ENCODE measurements at regions not wholly inside any gene's neighbourhood (a gene's known extent, or its start where the extent isn't known, plus 50 kb on each side); places are given as distances from the start of the nearest gene placed in this dataset.
"Not testable (repeated sequence)": the region's sequence is repeated elsewhere in the genome, so short reads cannot be mapped to it uniquely, and the experiment has no call there.

GRCh38 chr13:74726206-74726605, 592.0 kb upstream of the KLF12 start:
- Histone ChIP-seq H3K27me3 (ENCODE audit: control insufficient read depth in 1 of 2, insufficient read depth in 2 of 2, low read length in 2 of 2) (no peaks in the 10 kb centered on the region), H3K4me1 (ENCODE audit: insufficient read depth, low read length) (no peaks in the 10 kb centered on the region), H3K9me3 (ENCODE audit: control insufficient read depth in 1 of 2, insufficient read depth in 1 of 2, low read length in 2 of 2) (no peaks in the 10 kb centered on the region), H3K36me3 (ENCODE audit: insufficient read depth, low read length) (no peaks in the 10 kb centered on the region), H3K4me3 (ENCODE audit: low read length) (no peak overlapping the region), H3K27ac (ENCODE audit: low read depth in 1 of 2, low read length in 2 of 2) (no peak overlapping the region)
- H3K9me3 Mint-ChIP-seq, result no peaks in the 10 kb centered on the region
- no peak for TF ChIP-seq CTCF (IDR thresholded peaks at IDR 0.05)
- no peak overlapping the region for H3K4me3 Mint-ChIP-seq
- no peaks in the 10 kb centered on the region for H3K4me1 Mint-ChIP-seq (ENCODE audit: low read depth)
- intact Hi-C loops (cut with DNase I, micrococcal nuclease), result no loop called here
- H3K27me3 Mint-ChIP-seq, result no peaks in the 10 kb centered on the region
- H3K27ac Mint-ChIP-seq, result no peak overlapping the region
- DNase-seq (no peak), ATAC-seq (ENCODE audit: poor library complexity) (no peak)
- POLR2A ChIA-PET, result no interaction called here
- no peaks in the 10 kb centered on the region for H3K36me3 Mint-ChIP-seq (ENCODE audit: low read depth)
- CTCF ChIA-PET, result no interaction called here

GRCh38 chr13:74718232-74718842, 584.1 kb upstream of the KLF12 start:
- H3K27me3 Mint-ChIP-seq; intact Hi-C loops (cut with DNase I, micrococcal nuclease); H3K9me3 Mint-ChIP-seq; POLR2A ChIA-PET; H3K36me3 Mint-ChIP-seq (ENCODE audit: low read depth); H3K27ac ChIP-seq (ENCODE audit: low read depth in 1 of 2, low read length in 2 of 2); H3K4me1 ChIP-seq (ENCODE audit: insufficient read depth, low read length); H3K27ac Mint-ChIP-seq; H3K27me3 ChIP-seq (ENCODE audit: control insufficient read depth in 1 of 2, insufficient read depth in 2 of 2, low read length in 2 of 2); CTCF ChIA-PET; H3K4me3 Mint-ChIP-seq; H3K4me3 ChIP-seq (ENCODE audit: low read length); H3K36me3 ChIP-seq (ENCODE audit: insufficient read depth, low read length); DNase-seq; H3K9me3 ChIP-seq (ENCODE audit: control insufficient read depth in 1 of 2, insufficient read depth in 1 of 2, low read length in 2 of 2); H3K4me1 Mint-ChIP-seq (ENCODE audit: low read depth); ATAC-seq (ENCODE audit: poor library complexity): not testable (repeated sequence)

GRCh38 chr13:74715718-74716117, 581.5 kb upstream of the KLF12 start:
- Histone ChIP-seq H3K9me3 (ENCODE audit: control insufficient read depth in 1 of 2, insufficient read depth in 1 of 2, low read length in 2 of 2) (peaks cover 0 to 4% of the 10 kb centered on the region in 2 experiments), H3K36me3 (ENCODE audit: insufficient read depth, low read length) (no peaks in the 10 kb centered on the region), H3K27ac (ENCODE audit: low read depth in 1 of 2, low read length in 2 of 2) (no peak overlapping the region), H3K4me3 (ENCODE audit: low read length) (no peak overlapping the region), H3K27me3 (ENCODE audit: control insufficient read depth in 1 of 2, insufficient read depth in 2 of 2, low read length in 2 of 2) (no peaks in the 10 kb centered on the region), H3K4me1 (ENCODE audit: insufficient read depth, low read length) (no peaks in the 10 kb centered on the region)
- no peak for DNase-seq
- peaks cover 2% of the 10 kb centered on the region for H3K9me3 Mint-ChIP-seq
- intact Hi-C loops (cut with DNase I, micrococcal nuclease), result no loop called here
- no peak overlapping the region for H3K27ac Mint-ChIP-seq
- no peak for ATAC-seq (ENCODE audit: poor library complexity)
- no peaks in the 10 kb centered on the region for H3K27me3 Mint-ChIP-seq
- no peak overlapping the region for H3K4me3 Mint-ChIP-seq
- ChIA-PET CTCF (no interaction called here), POLR2A (no interaction called here)
- H3K36me3 Mint-ChIP-seq (ENCODE audit: low read depth), result no peaks in the 10 kb centered on the region
- H3K4me1 Mint-ChIP-seq (ENCODE audit: low read depth), result no peaks in the 10 kb centered on the region
- TF ChIP-seq CTCF (IDR thresholded peaks at IDR 0.05), result no peak

GRCh38 chr13:74710006-74710405, 575.8 kb upstream of the KLF12 start:
- no peak overlapping the region for H3K27ac ChIP-seq (ENCODE audit: low read depth in 1 of 2, low read length in 2 of 2)
- no peaks in the 10 kb centered on the region for H3K4me1 Mint-ChIP-seq (ENCODE audit: low read depth)
- H3K36me3 Mint-ChIP-seq (ENCODE audit: low read depth), result no peaks in the 10 kb centered on the region
- DNase-seq (no peak), ATAC-seq (ENCODE audit: poor library complexity) (no peak)
- no peaks in the 10 kb centered on the region for H3K4me1 ChIP-seq (ENCODE audit: insufficient read depth, low read length)
- H3K27me3 ChIP-seq (ENCODE audit: control insufficient read depth in 1 of 2, insufficient read depth in 2 of 2, low read length in 2 of 2), result no peaks in the 10 kb centered on the region
- CTCF ChIA-PET, result no interaction called here
- H3K27ac Mint-ChIP-seq, result no peak overlapping the region
- peaks cover 2% of the 10 kb centered on the region for H3K9me3 Mint-ChIP-seq
- no peaks in the 10 kb centered on the region for H3K36me3 ChIP-seq (ENCODE audit: insufficient read depth, low read length)
- POLR2A ChIA-PET, result no interaction called here
- no peak overlapping the region for H3K4me3 ChIP-seq (ENCODE audit: low read length)
- intact Hi-C loops (cut with DNase I, micrococcal nuclease), result no loop called here
- H3K4me3 Mint-ChIP-seq, result no peak overlapping the region
- H3K9me3 ChIP-seq (ENCODE audit: control insufficient read depth in 1 of 2, insufficient read depth in 1 of 2, low read length in 2 of 2), result no peaks in the 10 kb centered on the region
- no peak for TF ChIP-seq CTCF (IDR thresholded peaks at IDR 0.05)
- H3K27me3 Mint-ChIP-seq, result peaks cover 3% of the 10 kb centered on the region
